ENCODE measurements at regions not wholly inside any gene's neighbourhood (a gene's known extent, or its start where the extent isn't known, plus 50 kb on each side); places are given as distances from the start of the nearest gene placed in this dataset.

- TF ChIP-seq GATAD1 (CRISPR knock-in tag; IDR thresholded peaks at IDR 0.05) (0 out of 2 replicates have a peak, but pooled peaks have one; percentile 13), SMC3 (IDR thresholded peaks at IDR 0.05; ENCODE audit: low read length) (peak; percentile 79), MTA3 (CRISPR knock-in tag; IDR thresholded peaks at IDR 0.05) (no peak), ZFP82 (CRISPR knock-in tag; IDR thresholded peaks at IDR 0.05; ENCODE audit: borderline replicate concordance) (no peak), ZNF510 (CRISPR knock-in tag; IDR thresholded peaks at IDR 0.05; ENCODE audit: low read depth) (no peak), ETV6 (CRISPR knock-in tag; conservative IDR thresholded peaks at IDR 0.05) (no peak), ZNF614 (CRISPR knock-in tag; IDR thresholded peaks at IDR 0.05; ENCODE audit: borderline replicate concordance) (0 out of 2 replicates have a peak, but pooled peaks have one; percentile 42), PAWR (CRISPR knock-in tag; IDR thresholded peaks at IDR 0.05; ENCODE audit: borderline replicate concordance) (no peak), MXD1 (CRISPR knock-in tag; IDR thresholded peaks at IDR 0.05) (no peak), JDP2 (CRISPR knock-in tag; IDR thresholded peaks at IDR 0.05; ENCODE audit: borderline replicate concordance) (no peak), CTCF (CRISPR knock-in tag; IDR thresholded peaks at IDR 0.05) (peak; percentile 75), ZNF354B (CRISPR knock-in tag; IDR thresholded peaks at IDR 0.05) (no peak), ZNF205 (CRISPR knock-in tag; IDR thresholded peaks at IDR 0.05) (no peak), CEBPB (IDR thresholded peaks at IDR 0.05; ENCODE audit: borderline replicate concordance, low read depth, low read length) (peak; percentile 56; the same call in 1 of the 2 replicates), ZBTB44 (CRISPR knock-in tag; IDR thresholded peaks at IDR 0.05) (no peak), ZFAT (CRISPR knock-in tag; conservative IDR thresholded peaks at IDR 0.05) (no peak), ZMAT3 (CRISPR knock-in tag; conservative IDR thresholded peaks at IDR 0.05) (no peak), TGIF2 (CRISPR knock-in tag; IDR thresholded peaks at IDR 0.05) (no peak), THAP11 (CRISPR knock-in tag; IDR thresholded peaks at IDR 0.05) (0 out of 2 replicates have a peak, but pooled peaks have one; percentile 13)
- TF ChIP-seq, protein P1, sequence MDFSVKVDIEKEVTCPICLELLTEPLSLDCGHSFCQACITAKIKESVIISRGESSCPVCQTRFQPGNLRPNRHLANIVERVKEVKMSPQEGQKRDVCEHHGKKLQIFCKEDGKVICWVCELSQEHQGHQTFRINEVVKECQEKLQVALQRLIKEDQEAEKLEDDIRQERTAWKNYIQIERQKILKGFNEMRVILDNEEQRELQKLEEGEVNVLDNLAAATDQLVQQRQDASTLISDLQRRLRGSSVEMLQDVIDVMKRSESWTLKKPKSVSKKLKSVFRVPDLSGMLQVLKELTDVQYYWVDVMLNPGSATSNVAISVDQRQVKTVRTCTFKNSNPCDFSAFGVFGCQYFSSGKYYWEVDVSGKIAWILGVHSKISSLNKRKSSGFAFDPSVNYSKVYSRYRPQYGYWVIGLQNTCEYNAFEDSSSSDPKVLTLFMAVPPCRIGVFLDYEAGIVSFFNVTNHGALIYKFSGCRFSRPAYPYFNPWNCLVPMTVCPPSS (IDR thresholded peaks at IDR 0.05): no peak
- TF ChIP-seq, protein P2, sequence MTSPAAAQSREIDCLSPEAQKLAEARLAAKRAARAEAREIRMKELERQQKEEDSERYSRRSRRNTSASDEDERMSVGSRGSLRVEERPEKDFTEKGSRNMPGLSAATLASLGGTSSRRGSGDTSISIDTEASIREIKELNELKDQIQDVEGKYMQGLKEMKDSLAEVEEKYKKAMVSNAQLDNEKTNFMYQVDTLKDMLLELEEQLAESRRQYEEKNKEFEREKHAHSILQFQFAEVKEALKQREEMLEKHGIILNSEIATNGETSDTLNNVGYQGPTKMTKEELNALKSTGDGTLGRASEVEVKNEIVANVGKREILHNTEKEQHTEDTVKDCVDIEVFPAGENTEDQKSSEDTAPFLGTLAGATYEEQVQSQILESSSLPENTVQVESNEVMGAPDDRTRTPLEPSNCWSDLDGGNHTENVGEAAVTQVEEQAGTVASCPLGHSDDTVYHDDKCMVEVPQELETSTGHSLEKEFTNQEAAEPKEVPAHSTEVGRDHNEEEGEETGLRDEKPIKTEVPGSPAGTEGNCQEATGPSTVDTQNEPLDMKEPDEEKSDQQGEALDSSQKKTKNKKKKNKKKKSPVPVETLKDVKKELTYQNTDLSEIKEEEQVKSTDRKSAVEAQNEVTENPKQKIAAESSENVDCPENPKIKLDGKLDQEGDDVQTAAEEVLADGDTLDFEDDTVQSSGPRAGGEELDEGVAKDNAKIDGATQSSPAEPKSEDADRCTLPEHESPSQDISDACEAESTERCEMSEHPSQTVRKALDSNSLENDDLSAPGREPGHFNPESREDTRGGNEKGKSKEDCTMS (CRISPR knock-in tag; conservative IDR thresholded peaks at IDR 0.05): no peak
- TF ChIP-seq, protein P3, sequence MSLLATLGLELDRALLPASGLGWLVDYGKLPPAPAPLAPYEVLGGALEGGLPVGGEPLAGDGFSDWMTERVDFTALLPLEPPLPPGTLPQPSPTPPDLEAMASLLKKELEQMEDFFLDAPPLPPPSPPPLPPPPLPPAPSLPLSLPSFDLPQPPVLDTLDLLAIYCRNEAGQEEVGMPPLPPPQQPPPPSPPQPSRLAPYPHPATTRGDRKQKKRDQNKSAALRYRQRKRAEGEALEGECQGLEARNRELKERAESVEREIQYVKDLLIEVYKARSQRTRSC (CRISPR knock-in tag; IDR thresholded peaks at IDR 0.05; ENCODE audit: low read depth): no peak
Observed at GRCh38 chr4:74531963-74532794, 87.2 kb downstream of the AREG start (continued).
